ENCODE measurements at regions not wholly inside any gene's neighbourhood (a gene's known extent, or its start where the extent isn't known, plus 50 kb on each side); places are given as distances from the start of the nearest gene placed in this dataset.
"Not testable (repeated sequence)": the region's sequence is repeated elsewhere in the genome, so short reads cannot be mapped to it uniquely, and the experiment has no call there.

GRCh38 chr3:73258057-73258456 lies 196.6 kb downstream of the EBLN2 start:
- Histone ChIP-seq H3K9me2 (ENCODE audit: low read depth, low read length) (no peaks in the 10 kb centered on the region), H3K4me2 (ENCODE audit: low read length) (no peak overlapping the region), H3K4me3 (ENCODE audit: low read depth, low read length, poor library complexity, severe bottlenecking) (no peak overlapping the region), H3K27me3 (ENCODE audit: insufficient read depth, low read length) (no peaks in the 10 kb centered on the region), H3K4me1 (ENCODE audit: insufficient read depth, low read length, severe bottlenecking) (no peaks in the 10 kb centered on the region), H3K36me3 (ENCODE audit: insufficient read depth, low read length) (no peaks in the 10 kb centered on the region), H4K20me1 (ENCODE audit: insufficient read depth, low read length) (no peaks in the 10 kb centered on the region), H3K79me2 (ENCODE audit: insufficient read depth, low read length) (no peaks in the 10 kb centered on the region), H3K27ac (ENCODE audit: low read depth, low read length, poor library complexity, severe bottlenecking) (no peak overlapping the region), H2AFZ (ENCODE audit: low read length) (no peak overlapping the region), H3K9me3 (ENCODE audit: low read length) (no peaks in the 10 kb centered on the region), H3K9ac (ENCODE audit: low read length) (no peak overlapping the region), H3F3A (ENCODE audit: insufficient read depth, low read length) (no peaks in the 10 kb centered on the region)
- TF ChIP-seq EZH2 (IDR thresholded peaks at IDR 0.05; ENCODE audit: borderline replicate concordance, low read length) = no peak
- TF ChIP-seq CTCF (IDR thresholded peaks at IDR 0.05; ENCODE audit: low read length) = no peak

GRCh38 chr3:73259291-73259690 lies 197.8 kb downstream of the EBLN2 start:
- no peak for TF ChIP-seq CTCF (IDR thresholded peaks at IDR 0.05; ENCODE audit: low read length)
- no peak for TF ChIP-seq EZH2 (IDR thresholded peaks at IDR 0.05; ENCODE audit: borderline replicate concordance, low read length)
- Histone ChIP-seq H3K4me1 (ENCODE audit: insufficient read depth, low read length, severe bottlenecking) (no peaks in the 10 kb centered on the region), H3K27me3 (ENCODE audit: insufficient read depth, low read length) (no peaks in the 10 kb centered on the region), H3F3A (ENCODE audit: insufficient read depth, low read length) (no peaks in the 10 kb centered on the region), H3K9me3 (ENCODE audit: low read length) (no peaks in the 10 kb centered on the region), H3K79me2 (ENCODE audit: insufficient read depth, low read length) (no peaks in the 10 kb centered on the region), H2AFZ (ENCODE audit: low read length) (no peak overlapping the region), H3K4me2 (ENCODE audit: low read length) (no peak overlapping the region), H3K9me2 (ENCODE audit: low read depth, low read length) (no peaks in the 10 kb centered on the region), H3K4me3 (ENCODE audit: low read depth, low read length, poor library complexity, severe bottlenecking) (no peak overlapping the region), H3K9ac (ENCODE audit: low read length) (no peak overlapping the region), H3K27ac (ENCODE audit: low read depth, low read length, poor library complexity, severe bottlenecking) (no peak overlapping the region), H3K36me3 (ENCODE audit: insufficient read depth, low read length) (no peaks in the 10 kb centered on the region), H4K20me1 (ENCODE audit: insufficient read depth, low read length) (no peaks in the 10 kb centered on the region)

GRCh38 chr3:73259856-73260255 lies 198.4 kb downstream of the EBLN2 start:
- no peaks in the 10 kb centered on the region for H3K4me1 ChIP-seq (ENCODE audit: insufficient read depth, low read length, severe bottlenecking)
- no peaks in the 10 kb centered on the region for H3K27me3 ChIP-seq (ENCODE audit: insufficient read depth, low read length)
- no peaks in the 10 kb centered on the region for H4K20me1 ChIP-seq (ENCODE audit: insufficient read depth, low read length)
- H2AFZ ChIP-seq (ENCODE audit: low read length) = no peak overlapping the region
- H3K36me3 ChIP-seq (ENCODE audit: insufficient read depth, low read length) = no peaks in the 10 kb centered on the region
- no peaks in the 10 kb centered on the region for H3K79me2 ChIP-seq (ENCODE audit: insufficient read depth, low read length)
- no peaks in the 10 kb centered on the region for H3K9me2 ChIP-seq (ENCODE audit: low read depth, low read length)
- H3K9me3 ChIP-seq (ENCODE audit: low read length) = no peaks in the 10 kb centered on the region
- H3K9ac ChIP-seq (ENCODE audit: low read length) = no peak overlapping the region
- no peak overlapping the region for H3K4me3 ChIP-seq (ENCODE audit: low read depth, low read length, poor library complexity, severe bottlenecking)
- TF ChIP-seq CTCF (IDR thresholded peaks at IDR 0.05; ENCODE audit: low read length) = no peak
- TF ChIP-seq EZH2 (IDR thresholded peaks at IDR 0.05; ENCODE audit: borderline replicate concordance, low read length) = no peak
- H3K4me2 ChIP-seq (ENCODE audit: low read length) = no peak overlapping the region
- H3F3A ChIP-seq (ENCODE audit: insufficient read depth, low read length) = no peaks in the 10 kb centered on the region
- no peak overlapping the region for H3K27ac ChIP-seq (ENCODE audit: low read depth, low read length, poor library complexity, severe bottlenecking)

GRCh38 chr3:73266558-73266957 lies 205.1 kb downstream of the EBLN2 start:
- not testable (repeated sequence) for H3K4me2 ChIP-seq (ENCODE audit: low read length); H3K79me2 ChIP-seq (ENCODE audit: insufficient read depth, low read length); H4K20me1 ChIP-seq (ENCODE audit: insufficient read depth, low read length); H3K27me3 ChIP-seq (ENCODE audit: insufficient read depth, low read length); H3K4me1 ChIP-seq (ENCODE audit: insufficient read depth, low read length, severe bottlenecking); H2AFZ ChIP-seq (ENCODE audit: low read length); H3K36me3 ChIP-seq (ENCODE audit: insufficient read depth, low read length); H3K27ac ChIP-seq (ENCODE audit: low read depth, low read length, poor library complexity, severe bottlenecking); H3F3A ChIP-seq (ENCODE audit: insufficient read depth, low read length); H3K9ac ChIP-seq (ENCODE audit: low read length); H3K9me2 ChIP-seq (ENCODE audit: low read depth, low read length); H3K4me3 ChIP-seq (ENCODE audit: low read depth, low read length, poor library complexity, severe bottlenecking); H3K9me3 ChIP-seq (ENCODE audit: low read length)

GRCh38 chr3:73269126-73269525 lies 207.7 kb downstream of the EBLN2 start:
- H3K4me1 ChIP-seq (ENCODE audit: insufficient read depth, low read length, severe bottlenecking); H2AFZ ChIP-seq (ENCODE audit: low read length); H3K36me3 ChIP-seq (ENCODE audit: insufficient read depth, low read length); H3K27me3 ChIP-seq (ENCODE audit: insufficient read depth, low read length); H3K79me2 ChIP-seq (ENCODE audit: insufficient read depth, low read length); H3F3A ChIP-seq (ENCODE audit: insufficient read depth, low read length); H3K9me3 ChIP-seq (ENCODE audit: low read length); H4K20me1 ChIP-seq (ENCODE audit: insufficient read depth, low read length); H3K9ac ChIP-seq (ENCODE audit: low read length); H3K27ac ChIP-seq (ENCODE audit: low read depth, low read length, poor library complexity, severe bottlenecking); H3K4me2 ChIP-seq (ENCODE audit: low read length); H3K9me2 ChIP-seq (ENCODE audit: low read depth, low read length); H3K4me3 ChIP-seq (ENCODE audit: low read depth, low read length, poor library complexity, severe bottlenecking): not testable (repeated sequence)
